ENCODE measurements at regions not wholly inside any gene's neighbourhood (a gene's known extent, or its start where the extent isn't known, plus 50 kb on each side); places are given as distances from the start of the nearest gene placed in this dataset.

GRCh38 chr6:2514965-2515543 lies 235.7 kb downstream of the MYLK4 start:
- no peak for DNase-seq (ENCODE audit: low read depth, low spot score)
- RAD21 ChIA-PET (ENCODE audit: low non-redundant PET in 1 of 2, low total read pairs in 2 of 2, uncharacterized antibody in 2 of 2, unreplicated experiment in 2 of 2): no interaction called here

More at GRCh38 chr6:2514965-2515543, 235.7 kb downstream of the MYLK4 start:
- Histone ChIP-seq H2AFZ (ENCODE audit: low read depth, low read length, poor library complexity, severe bottlenecking) (no peak overlapping the region), H3K4me2 (ENCODE audit: low read length) (no peak overlapping the region), H3K27me3 (ENCODE audit: insufficient read depth, low read length) (no peaks in the 10 kb centered on the region), H3K36me3 (ENCODE audit: control insufficient read depth in 1 of 2, insufficient read depth in 2 of 2, low read length in 2 of 2) (no peaks in the 10 kb centered on the region), H3K9me3 (ENCODE audit: control insufficient read depth in 1 of 2, insufficient read depth in 1 of 2, low read depth in 1 of 2, low read length in 2 of 2) (peaks cover 7 to 8% of the 10 kb centered on the region in 2 experiments; a peak in 3 of 4 replicates), H4K20me1 (ENCODE audit: insufficient read depth) (no peaks in the 10 kb centered on the region), H3K79me2 (ENCODE audit: insufficient read depth, low read length) (no peaks in the 10 kb centered on the region), H3K4me1 (ENCODE audit: control insufficient read depth in 1 of 2, insufficient read depth in 2 of 2, low read length in 2 of 2) (peaks cover 0 to 7% of the 10 kb centered on the region in 2 experiments; a peak in 1 of 4 replicates), H3K27ac (ENCODE audit: low read depth, low read length) (no peak overlapping the region), H3K4me3 (replicated peaks in 1 of 2; ENCODE audit: low read depth in 1 of 2, low read length in 2 of 2) (no peak overlapping the region), H3K9me2 (ENCODE audit: insufficient read depth) (no peaks in the 10 kb centered on the region), H3K9ac (ENCODE audit: low read length) (no peak overlapping the region)
- ChIA-PET CTCF (no interaction called here), POLR2A (no interaction called here)
- intact Hi-C loops (cut with micrococcal nuclease): no loop called here
- ATAC-seq: no peak
- no TSS peak for BruUV-seq (replicated peaks)
- TF ChIP-seq ZNF274 (IDR thresholded peaks at IDR 0.05; ENCODE audit: low read depth, low read length) (no peak), ATF3 (IDR thresholded peaks at IDR 0.05) (no peak), EZH2 (IDR thresholded peaks at IDR 0.05) (no peak), REST (IDR thresholded peaks at IDR 0.05; ENCODE audit: low read depth) (no peak), SRF (IDR thresholded peaks at IDR 0.05; ENCODE audit: low read depth) (no peak), FOSL1 (IDR thresholded peaks at IDR 0.05; ENCODE audit: low read depth) (no peak), CTCF (IDR thresholded peaks at IDR 0.05 in 2 of 3, conservative IDR thresholded peaks at IDR 0.05 in 1 of 3; ENCODE audit: borderline replicate concordance in 1 of 3, insufficient read depth in 1 of 3, low read depth in 2 of 3, low read length in 2 of 3) (no peak), POLR2A (IDR thresholded peaks at IDR 0.05; ENCODE audit: borderline replicate concordance, extremely low read depth, insufficient read depth, insufficient read length) (no peak), SP1 (IDR thresholded peaks at IDR 0.05; ENCODE audit: low read depth) (no peak), TCF7L2 (IDR thresholded peaks at IDR 0.05; ENCODE audit: borderline replicate concordance, extremely low read depth, insufficient read depth, insufficient read length) (no peak), MAX (IDR thresholded peaks at IDR 0.05) (no peak), ZBTB33 (IDR thresholded peaks at IDR 0.05; ENCODE audit: extremely low read depth, insufficient replicate concordance, low read length) (no peak), ZFX (IDR thresholded peaks at IDR 0.05) (no peak), EZH2phosphoT487 (IDR thresholded peaks at IDR 0.05; ENCODE audit: borderline replicate concordance) (no peak), CBX3 (IDR thresholded peaks at IDR 0.05; ENCODE audit: low read depth) (no peak)

Measured in HCT116 (cell line).